ENCODE measurements at regions not wholly inside any gene's neighbourhood (a gene's known extent, or its start where the extent isn't known, plus 50 kb on each side); places are given as distances from the start of the nearest gene placed in this dataset.
"Not testable (repeated sequence)": the region's sequence is repeated elsewhere in the genome, so short reads cannot be mapped to it uniquely, and the experiment has no call there.

DNA sequence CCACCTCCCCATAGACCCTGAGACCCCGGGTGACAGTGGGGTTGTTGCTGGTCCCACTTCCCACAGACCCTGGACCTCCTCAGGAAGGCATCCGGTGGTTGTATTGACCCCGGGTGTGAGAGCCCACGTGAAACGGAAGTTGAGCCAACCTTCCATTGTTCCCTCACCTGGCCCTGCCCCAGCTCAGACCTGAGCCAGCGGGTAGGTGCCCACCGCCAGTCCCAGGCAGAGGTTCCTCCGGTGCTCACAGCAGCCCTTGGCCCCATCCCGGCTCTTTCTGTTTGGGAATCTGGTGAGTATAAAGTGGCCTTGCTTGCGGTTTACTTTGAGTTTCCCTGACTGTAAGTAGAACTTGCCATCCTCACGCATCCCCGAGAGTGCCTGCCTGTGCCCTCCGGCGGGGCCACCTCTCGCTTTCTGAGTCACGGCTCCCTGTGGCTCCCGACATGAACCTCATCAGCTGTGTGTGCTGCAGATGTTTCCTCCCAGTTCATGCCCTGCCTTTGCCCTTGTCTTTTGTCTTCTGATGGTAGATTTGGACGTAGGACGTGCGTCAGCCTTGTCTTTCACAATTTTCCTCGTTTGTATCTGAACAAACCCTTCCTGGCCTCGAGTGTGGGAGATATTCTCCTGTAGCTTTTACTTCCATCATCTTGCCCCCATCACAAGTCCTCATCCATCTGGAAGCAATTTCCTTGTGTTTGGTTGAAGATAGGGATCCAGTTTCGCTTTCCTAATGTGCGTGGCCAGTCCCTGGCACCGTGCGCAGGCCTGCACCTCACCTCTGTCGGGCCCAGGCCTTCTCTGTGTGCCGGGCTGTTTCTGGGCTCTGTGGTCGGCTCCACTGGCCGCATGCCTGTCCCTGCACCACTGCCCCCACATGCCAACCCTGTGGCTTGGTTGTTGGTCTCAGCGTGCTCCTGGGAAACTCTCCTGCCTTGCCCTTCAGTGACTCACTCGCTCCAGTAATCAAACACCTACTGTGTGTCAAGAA lies 76.0 kb downstream of the METRNL start:
- intact Hi-C loops (cut with micrococcal nuclease) = no loop called here
- ATAC-seq = peak; percentile 58
- no peak for DNase-seq

GRCh38 chr17:83156408-83156807 lies 77.0 kb downstream of the METRNL start:
- no peak for ATAC-seq
- DNase-seq = no peak
- intact Hi-C loops (cut with micrococcal nuclease) = no loop called here

- DNase-seq (no peak), ATAC-seq (no peak)
- intact Hi-C loops (cut with micrococcal nuclease) = no loop called here
Observed at GRCh38 chr17:83159204-83160049, 80.0 kb downstream of the METRNL start.

DNA sequence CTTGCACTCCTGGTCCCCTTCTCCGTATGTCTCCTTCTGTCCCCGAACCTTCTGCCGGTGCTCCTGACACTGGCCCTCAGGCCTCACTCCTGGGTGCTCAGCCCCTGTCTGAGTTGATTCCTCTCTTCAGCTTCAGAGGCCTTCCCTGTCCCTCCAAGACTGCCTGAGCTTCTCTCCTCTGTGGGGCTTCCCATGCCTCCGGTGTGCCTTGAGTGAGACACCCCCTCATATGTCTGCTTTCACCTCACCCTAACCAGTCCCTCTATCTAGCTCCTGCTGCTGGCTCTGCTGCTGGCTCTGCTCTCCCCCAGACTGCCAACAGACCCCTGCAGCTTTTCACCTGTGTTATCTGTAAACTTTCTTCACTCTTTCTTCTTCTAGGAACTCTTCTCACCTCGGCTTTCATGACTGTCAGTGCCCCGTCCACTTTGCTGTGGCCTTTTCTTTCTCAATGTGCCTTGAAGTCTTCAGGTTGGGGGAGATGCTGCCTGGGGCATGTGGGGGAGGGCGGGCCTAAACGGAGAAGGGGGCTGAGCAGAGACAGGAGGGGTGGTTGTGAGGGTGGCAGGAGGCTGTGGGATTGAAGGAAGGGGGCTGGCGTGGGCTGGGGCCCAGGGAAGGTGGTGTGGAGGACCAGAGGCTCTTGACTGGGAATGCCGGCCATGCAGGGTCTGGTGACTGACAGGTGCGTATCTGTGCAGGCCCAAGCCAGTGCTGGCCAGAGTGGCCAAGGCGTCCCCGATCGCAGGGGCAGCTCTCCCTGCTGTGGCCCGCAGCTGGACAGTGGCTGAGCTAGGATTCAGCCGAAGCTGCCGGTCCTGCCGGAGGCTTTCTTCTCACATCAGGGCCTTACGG lies 81.3 kb downstream of the METRNL start:
- intact Hi-C loops (cut with micrococcal nuclease) = no loop called here
- no peak for ATAC-seq
- no peak for DNase-seq

DNA sequence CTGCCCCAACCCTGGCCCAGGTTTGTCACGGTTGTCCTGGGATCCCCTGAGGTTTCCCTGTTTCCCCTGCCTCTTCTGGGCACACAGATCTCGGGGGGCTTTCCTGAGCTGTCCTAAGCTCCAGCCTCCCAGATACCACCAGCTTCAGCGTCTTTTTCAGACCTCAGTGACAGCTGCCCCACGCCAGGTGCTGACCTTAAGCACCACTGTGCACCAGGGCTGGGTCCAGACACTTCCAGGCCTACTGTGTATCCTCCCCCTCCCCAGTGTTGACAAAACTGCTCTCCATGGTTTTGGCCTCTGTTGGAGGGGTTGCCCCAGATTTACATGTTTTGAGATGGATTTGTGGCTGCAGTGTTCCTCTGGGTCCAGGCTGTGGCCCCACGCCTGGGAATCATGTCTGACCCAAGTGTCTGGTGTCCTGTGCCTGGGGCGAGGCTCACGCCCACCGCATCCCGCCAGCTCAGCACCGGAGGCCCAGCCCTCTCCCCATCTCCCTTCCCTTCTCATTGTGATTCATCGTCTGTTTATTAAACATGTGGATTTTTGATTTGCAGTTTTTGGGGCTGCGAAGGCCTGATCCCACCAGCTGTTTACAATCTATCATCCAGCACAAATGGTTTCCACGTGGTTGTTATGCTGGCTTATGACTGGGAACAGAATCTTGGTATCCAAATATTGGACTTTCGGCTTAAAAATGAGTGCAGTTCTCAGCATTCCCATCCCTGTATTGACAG lies 82.1 kb downstream of the METRNL start:
- ATAC-seq (no peak), DNase-seq (no peak)
- intact Hi-C loops (cut with micrococcal nuclease) = no loop called here

- ATAC-seq = no peak
- DNase-seq = no peak
- intact Hi-C loops (cut with micrococcal nuclease) = no loop called here
Observed at GRCh38 chr17:83162035-83162745, 82.8 kb downstream of the METRNL start.

DNA sequence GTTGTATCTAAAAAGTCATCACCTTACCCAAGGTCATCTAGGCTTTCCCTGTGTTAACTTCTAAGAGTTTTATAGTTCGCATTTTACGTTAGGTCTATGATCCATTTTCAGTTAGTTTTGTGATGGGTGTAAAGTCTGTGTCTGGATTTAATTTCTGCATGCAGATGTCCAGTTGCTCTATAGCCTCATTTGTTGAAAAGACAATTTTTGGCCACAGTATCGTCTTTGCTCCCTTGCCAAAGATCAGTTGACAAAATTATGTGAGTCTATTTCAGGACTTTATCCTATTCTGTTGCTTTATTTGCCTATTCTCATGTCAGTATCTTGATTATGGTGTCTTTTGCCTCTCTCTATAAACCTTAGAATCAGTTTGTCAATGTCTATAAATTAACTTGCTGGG lies 85.1 kb downstream of the METRNL start:
- intact Hi-C loops (cut with micrococcal nuclease) = no loop called here
- DNase-seq (no peak), ATAC-seq (no peak)

GRCh38 chr17:83170571-83171260 lies 91.3 kb downstream of the METRNL start:
- no peak for ATAC-seq
- intact Hi-C loops (cut with micrococcal nuclease) = no loop called here
- no peak for DNase-seq

DNA sequence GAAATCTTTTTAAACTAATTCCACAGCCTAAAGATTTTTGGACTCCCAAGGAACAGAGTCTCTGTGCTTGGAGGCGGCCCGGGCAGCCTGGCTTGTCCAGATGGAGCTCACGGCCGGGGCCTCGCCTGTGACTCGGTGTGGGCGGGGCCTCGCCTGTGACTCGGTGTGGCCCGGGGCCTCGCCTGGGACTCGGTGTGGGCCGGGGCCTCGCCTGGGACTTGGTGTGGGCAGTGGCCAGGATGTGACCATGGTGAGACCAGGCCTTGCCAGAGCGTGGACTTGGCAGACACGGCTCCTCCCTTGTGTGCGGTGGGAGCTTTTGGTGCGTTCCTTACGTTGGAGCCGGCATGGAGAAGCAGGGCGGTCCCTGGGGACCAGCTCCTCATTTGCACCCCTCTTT lies 92.3 kb downstream of the METRNL start:
- intact Hi-C loops (cut with micrococcal nuclease) = no loop called here
- DNase-seq = no peak
- no peak for ATAC-seq

DNA sequence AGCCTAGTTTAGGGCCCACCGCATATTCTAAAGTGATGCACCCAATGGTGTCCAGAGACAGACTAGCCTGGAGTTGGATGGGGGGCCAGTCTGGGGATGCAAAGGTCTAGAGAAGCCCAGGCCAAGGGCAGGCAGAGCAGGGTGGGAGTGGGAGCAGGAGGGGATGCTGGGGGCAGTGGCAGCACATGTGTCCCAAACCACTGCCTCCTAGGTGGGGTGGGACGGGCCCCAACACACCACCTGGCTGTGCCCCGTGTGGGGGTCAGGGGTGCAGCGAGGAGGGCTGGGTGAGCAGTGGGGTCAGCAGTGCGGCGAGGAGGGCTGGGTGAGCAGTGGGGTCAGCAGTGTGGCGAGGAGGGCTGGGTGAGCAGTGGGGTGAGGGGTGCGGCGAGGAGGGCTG lies 92.7 kb downstream of the METRNL start:
- intact Hi-C loops (cut with micrococcal nuclease); ATAC-seq; DNase-seq: not testable (repeated sequence)

DNA sequence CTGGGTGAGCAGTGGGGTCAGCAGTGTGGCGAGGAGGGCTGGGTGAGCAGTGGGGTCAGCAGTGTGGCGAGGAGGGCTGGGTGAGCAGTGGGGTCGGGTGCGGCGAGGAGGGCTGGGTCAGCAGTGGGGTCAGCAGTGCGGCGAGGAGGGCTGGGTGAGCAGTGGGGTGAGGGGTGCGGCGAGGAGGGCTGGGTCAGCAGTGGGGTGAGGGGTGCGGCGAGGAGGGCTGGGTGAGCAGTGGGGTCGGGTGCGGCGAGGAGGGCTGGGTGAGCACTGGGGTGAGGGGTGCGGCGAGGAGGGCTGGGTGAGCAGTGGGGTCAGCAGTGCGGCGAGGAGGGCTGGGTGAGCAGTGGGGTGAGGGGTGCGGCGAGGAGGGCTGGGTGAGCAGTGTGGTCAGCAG lies 93.2 kb downstream of the METRNL start:
- intact Hi-C loops (cut with micrococcal nuclease); DNase-seq; ATAC-seq: not testable (repeated sequence)

DNA sequence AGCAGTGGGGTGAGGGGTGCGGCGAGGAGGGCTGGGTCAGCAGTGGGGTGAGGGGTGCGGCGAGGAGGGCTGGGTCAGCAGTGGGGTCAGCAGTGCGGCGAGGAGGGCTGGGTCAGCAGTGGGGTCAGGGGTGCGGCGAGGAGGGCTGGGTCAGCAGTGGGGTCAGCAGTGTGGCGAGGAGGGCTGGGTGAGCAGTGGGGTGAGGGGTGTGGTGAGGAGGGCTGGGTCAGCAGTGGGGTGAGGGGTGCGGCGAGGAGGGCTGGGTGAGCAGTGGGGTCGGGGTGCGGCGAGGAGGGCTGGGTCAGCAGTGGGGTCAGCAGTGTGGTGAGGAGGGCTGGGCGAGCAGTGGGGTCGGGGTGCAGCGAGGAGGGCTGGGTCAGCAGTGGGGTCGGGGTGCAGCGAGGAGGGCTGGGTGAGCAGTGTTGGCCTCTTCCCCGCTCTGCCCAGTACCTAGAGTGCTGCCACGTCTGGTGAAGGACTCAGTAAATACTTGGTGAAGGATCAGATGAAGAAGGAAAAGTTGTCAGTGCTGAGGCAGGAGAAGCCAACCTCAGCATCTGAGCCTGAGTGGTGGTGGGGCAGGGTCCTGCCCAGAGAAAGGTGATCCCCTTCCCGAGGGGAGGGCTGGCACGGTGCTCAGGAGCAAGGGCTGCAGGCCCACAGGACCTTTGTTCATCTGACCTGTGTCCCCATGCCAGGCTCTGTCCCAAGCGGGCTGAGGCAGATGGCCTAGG lies 93.9 kb downstream of the METRNL start:
- intact Hi-C loops (cut with micrococcal nuclease); ATAC-seq; DNase-seq: not testable (repeated sequence)

DNA sequence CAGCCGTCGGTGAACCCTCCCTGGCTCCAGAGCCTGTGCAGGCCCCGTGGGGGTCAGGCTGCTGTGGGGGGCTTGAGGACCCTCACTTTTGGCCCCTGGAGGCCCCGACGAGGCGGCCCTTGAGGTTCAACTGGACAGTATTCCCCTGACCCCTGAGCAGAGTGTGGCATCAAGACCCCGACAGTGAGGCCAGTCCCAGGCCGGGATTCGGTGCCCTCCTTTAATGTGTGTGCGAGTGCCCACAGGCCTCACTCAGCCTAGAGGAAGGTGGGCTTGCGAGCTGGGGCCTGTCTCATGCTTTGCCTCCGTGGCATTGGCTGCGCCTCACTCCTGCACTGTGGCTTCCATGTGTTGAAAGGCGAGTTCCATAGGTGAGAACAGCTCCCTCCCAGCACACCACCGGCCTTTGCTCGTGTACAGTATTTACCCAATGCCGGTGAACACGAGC lies 94.5 kb downstream of the METRNL start:
- ATAC-seq (no peak), DNase-seq (peak; percentile 21)
- intact Hi-C loops (cut with micrococcal nuclease) = no loop called here

DNA sequence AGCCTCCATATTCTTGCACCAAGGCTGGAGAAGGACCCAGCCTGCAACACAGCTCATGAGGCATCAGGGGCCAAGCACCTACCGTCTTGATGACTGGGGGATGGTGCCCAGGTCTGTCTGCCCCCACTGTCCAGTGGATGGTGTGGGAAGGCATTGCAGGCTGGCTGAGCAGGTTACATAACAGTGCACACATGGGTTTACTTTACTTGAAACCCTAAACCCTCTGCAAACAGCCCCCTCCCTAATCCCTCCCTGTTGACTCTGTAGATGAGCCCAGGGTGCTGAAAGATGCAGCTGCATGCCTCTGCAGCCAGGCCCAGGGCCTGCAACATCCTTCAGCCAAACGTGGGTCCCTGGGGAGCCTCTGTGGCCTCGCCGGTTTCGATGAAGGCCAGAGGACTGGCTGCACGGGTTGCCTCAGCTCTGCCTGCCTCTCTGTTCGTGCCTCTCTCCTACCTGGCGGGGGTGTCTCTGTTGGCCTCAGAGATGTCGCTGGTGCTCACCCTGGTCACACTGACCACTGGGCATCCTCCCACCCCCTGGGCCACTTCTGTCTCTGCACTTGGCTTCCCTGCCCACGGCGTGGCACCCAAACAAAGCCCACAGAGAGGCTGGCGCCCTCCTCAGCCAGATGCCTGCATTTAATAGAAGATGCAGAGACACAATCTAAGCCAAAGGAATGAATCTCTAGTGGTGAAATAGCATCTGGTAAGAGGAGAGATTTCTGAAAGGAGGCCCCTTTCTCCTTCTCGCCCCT lies 95.1 kb downstream of the METRNL start:
- intact Hi-C loops (cut with micrococcal nuclease) = no loop called here
- DNase-seq (peak; percentile 49), ATAC-seq (peak; percentile 32)

- DNase-seq = no peak
Observed at GRCh38 chr17:83175119-83175821, 95.9 kb downstream of the METRNL start.

More at GRCh38 chr17:83175119-83175821, 95.9 kb downstream of the METRNL start:
- intact Hi-C loops (cut with micrococcal nuclease) = no loop called here
- no peak for ATAC-seq
